ENCODE measurements at regions not wholly inside any gene's neighbourhood (a gene's known extent, or its start where the extent isn't known, plus 50 kb on each side); places are given as distances from the start of the nearest gene placed in this dataset.
A peak's percentile ranks its signal among the peaks of the same experiment; 100 is the strongest.

DNA sequence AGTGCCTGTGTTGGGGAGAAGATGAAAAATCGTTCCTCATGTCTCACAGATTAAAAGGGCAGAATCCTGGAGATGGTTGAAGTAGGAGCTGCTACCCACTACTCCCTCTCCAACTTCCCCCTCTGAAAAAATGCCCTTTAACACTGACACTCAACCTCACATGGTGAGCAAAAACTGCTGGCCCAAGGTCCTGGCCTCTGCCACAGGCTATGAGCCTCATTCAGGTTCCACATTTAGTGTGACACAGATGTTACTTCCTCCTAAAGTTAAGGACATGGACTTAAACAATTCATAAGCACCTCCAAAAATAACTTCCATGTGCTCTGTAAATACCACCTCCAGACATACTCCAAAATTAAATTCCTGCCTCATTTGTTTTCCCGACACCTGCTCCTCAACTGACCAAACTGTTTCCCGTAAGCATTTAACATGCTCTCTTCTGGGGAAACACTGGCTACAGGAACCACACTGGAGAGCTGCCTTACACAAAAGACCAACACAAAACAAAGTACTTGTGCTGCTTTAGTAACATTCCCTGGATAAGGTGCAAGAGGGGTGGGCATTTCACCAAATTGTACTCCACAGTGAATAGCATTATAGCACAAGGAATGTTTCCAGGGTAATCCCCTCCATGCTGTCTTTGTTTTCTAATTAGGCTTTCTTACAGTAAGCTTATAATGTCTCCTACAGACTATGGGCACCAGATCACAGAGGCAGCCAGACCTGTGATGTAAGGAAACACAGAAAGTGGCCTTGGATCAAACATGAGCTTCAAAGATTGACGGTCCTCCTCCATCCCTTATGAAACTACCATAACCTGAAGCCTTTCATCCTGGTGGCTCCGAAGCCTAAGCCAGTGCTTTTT, 57.0 kb downstream of the PHLDA1 start:
- peak; percentile 88 for DNase-seq

DNA sequence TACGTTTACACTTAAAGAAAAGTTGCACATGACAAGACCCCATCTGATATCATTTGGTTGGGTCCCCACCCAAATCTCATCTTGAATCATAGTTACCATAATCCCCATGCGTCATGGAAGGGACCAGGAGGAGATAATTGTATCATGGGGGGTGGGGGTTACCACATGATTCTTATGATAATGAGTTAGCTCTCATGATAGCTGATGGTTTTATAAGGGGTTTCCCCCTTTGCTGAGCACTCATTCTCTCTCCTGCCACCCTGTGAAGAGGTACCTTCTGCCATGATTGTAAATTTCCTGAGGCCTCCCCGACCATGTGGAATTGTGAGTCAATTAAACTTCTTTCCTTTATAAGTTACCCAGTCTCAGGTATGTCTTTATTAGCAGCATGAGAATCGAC, 60.3 kb downstream of the PHLDA1 start:
- no peak for DNase-seq

DNA sequence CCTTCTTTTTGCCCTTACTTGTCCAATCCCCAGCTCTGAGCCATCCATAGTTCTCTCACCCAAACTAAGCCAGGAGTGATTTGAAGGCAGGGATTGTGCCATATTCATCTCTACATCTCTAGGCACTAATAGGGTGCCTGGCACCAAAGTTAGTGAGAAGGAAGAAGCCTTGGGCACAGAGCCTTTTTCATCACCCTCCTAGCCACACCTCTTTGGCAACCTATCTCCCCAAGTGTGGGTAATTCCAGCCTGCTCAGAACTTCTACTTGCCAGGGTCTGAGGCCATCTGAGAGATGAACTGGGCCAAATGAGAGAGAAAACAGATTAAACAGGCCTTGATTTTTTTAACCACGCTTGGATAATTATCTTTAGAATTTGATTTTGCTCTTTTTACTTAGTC, 61.3 kb downstream of the PHLDA1 start:
- no peak for DNase-seq

DNA sequence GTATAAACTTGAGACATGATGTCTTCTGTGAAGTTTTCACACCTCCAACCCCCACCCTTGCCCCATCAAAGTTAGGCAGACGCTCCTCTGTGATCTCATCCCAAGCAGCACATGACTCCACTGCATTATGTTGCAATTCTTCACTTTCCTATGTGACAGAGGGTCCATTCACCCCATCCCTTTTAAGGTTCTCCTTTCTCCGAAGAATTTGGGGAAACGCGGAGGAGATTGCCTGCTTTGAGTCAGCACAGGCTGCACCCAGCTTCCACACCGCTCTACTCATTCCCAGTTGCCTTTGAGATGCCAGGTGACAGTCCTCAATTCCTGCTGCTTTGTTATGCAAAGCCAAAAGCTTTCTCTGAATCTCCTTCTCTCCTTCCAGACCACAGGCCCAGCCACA, 61.8 kb downstream of the PHLDA1 start:
- peak; percentile 78 for DNase-seq

DNA sequence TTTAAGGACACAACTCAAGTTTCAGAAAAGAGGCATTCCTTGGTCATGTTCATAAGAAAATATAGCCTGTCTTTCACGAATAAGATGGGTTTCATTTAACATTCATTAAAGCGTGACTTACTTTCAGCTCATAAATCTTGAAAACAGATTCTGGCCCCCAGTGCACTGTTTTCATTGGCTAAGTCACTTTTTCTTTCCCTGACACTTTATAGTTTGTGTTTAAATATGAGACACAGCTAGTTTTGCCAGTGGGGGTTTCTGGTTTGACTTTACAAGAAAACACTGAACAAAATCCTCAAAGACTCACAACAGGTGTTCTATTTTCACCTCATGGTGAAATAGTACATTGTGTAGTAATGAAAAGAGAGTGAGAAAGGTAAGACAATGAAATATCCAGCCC, 65.9 kb downstream of the PHLDA1 start:
- no peak for DNase-seq

DNA sequence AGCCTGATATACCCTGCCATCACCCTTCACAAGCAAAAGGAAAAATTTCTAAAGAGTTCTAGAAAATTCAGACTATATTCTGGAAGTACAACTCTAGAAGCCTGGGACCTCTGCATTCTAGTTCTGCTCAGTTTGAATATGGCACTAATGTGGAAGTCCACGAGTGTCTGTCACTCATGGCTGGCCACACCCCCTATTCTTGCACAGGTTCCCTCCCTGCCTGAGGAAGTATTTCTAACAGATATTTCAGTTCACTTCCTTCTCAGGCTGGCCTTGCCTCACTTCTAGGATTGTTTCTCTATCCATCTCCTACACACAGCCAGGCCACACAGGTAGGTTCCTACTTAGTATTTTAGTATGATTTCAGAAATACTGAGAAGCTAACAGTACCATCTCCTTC, 67.4 kb downstream of the PHLDA1 start:
- DNase-seq = peak; percentile 92

DNA sequence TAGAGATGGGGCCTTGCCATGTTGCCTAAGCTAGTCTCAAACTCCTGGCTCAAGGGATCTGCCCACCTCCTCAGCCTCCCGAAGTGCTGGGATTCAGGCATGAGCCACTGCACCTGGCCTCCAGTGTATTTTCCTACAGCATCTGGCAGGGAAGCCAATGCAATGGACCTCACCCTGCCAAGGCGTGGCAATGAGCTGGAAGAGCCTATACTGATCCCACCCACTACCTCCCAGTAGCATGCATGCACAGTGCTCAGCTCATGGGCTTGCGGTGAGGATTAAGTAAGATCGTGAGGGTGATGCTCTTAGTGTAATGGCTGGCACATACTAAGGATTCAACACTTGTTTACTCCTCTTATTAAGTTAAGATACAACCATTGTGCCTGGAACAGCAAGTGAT, 69.7 kb downstream of the PHLDA1 start:
- no peak for DNase-seq

DNA sequence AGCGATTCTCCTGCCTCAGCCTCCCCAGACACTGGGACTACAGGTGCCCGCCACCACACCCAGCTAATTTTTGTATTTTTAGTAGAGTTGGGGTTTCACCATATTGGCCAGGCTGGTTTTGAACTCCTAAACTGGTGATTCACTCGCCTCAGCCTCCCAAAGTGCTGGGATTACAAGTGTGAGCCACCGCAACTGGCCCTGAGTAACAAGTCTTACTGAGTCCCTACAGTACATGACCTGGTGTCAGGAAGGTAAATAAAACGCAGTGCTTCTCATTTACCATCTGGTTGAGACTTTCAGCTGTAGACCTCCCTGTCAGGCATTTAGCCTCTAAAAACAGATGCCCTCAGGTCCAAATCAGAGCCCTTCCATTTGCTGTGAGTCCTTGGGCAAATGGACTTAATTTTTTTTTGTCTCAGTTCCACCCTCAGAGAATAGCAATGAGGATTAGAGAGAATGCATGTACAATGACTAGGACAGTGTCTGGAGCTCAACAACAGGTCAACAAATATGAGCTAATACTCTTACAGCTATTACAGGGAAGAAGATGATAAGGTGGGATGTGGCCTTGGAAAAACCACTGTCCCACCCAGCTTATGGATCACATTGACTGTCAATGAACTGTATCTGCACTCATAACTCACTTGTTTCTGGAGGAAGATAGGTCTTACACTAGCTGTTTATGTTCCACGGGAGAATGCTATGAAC, 70.5 kb downstream of the PHLDA1 start:
- no peak for DNase-seq

DNA sequence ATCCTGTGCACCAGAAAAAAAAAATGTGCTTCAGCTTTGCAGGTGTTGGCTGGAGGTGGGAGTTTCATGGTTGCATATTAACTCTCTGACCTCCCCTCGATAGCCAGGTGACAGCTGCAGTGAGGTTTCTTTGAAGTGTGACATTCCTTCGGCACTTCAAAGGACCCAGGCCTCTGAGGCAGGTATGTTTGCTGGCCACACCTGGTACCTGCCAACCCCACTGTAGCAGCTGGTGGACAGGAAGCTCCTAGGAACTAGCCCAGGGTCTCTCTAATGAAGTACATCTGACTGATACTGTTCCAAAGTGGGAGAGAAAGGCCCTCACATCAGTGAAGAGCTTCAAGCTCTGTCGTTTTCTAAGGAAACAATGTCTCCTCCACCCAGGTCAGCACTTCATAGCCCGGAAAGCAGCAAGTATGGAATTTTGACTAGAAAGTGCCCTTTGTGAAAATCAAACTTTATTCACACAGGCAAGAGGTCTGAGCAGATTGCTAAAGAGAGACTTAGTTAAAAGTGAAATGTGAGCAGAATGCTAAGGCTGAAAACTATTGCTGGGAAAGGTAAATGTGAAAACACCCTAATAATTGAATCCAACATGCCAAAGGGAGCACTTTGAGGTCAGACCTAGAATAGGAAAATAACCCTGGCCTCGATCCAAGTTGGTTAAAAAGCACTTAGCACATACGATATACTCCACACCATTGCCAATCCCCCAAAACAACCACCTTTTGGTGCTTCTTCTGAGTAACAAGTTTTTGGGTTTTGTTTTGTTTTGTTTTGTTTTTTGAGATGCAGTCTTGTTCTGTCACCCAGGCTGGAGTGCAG, 71.3 kb downstream of the PHLDA1 start:
- DNase-seq = no peak

DNA sequence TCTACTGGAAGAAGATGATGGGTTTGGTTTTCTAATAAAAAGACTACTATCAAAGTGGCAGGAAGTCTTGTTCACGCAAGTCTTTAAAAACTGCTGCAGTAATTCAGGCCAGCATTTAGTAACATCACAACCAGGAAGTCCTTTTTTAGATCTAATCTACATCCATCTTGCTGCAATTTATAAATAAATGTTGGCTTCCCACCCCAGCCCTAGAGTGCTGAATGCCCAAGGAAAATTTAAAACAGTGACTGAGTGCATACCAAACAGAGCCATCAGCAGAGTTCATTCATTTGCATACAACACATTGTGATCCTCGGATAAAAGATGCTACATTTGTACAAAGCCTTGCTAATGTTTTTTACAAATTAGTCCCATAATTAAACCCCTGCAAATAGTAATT, 72.1 kb downstream of the PHLDA1 start:
- DNase-seq = no peak

DNA sequence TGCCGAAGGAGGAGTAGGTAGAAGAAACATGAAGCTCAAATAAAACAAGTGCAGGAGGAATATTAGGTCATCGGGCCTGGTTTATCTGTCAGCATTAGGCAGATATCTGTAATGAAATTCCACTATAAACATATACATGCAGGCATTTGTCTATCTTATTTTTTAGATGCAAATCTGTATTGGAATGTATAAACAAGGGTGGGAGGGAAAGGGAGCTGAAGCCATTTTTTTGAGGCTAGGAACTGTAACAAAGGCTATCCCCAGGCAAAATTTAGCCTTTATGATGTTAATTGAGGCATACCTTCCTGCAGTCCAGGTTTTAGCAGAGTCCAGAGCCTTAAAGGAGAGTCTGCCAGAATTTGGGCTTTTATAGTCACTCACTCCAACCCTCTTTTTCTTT, 72.5 kb downstream of the PHLDA1 start:
- no peak for DNase-seq

DNA sequence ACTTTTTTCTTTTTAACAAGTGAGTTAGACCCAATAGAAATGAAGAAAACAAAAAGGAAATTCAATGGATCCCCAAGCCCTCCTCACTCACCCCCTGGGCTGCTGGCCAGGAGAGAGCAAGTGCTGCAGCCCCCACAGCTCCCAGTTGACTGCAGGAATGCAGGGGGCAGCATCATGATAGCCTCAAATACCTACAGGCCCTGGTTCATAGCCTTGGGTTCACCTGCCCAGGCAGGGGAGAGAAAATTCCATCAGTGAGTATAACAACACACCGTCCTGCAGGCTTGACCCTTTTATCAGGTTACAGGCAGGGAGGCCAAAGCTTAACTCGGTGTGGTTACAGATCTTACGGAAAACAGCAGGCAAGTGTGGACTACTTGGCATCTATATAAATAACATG, 76.3 kb downstream of the PHLDA1 start:
- no peak for DNase-seq

DNA sequence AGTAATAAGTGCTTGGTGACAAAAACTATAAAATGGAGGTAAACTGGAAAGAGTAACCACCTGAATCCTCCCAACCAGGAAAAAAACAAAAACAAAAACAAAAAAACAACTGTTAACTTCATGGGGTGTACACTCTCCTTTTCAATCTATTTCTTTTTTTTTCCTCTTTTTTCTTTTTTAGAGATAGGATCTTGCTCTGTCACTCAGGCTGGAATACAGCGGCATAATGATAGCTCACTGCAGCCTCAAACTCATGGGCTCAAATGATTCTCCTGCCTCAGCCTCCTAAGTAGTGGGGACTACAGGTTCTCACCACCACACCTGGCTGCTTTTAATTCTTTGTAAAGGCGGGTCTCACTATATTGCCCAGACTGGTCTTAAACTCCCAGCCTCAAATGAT, 76.8 kb downstream of the PHLDA1 start:
- no peak for DNase-seq

DNA sequence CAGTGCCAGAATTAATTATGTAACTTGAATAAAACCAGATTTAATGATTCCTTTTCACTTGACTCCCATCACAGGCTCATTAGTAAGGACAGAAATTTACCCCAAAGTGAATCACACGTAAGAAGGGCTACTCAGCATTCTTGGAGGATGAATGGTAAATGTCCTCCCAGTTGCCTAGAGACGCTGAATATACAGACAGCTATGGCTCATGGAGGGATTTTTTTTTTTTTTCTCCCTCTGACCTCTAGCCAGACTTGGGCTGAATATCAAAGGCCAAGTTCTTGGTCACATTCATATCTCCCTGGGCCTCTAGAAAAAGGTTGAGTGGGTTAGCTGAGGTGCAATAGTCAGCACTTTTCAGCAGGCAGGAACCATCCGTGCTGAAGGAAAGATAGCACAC, 77.5 kb downstream of the PHLDA1 start:
- no peak for DNase-seq

DNA sequence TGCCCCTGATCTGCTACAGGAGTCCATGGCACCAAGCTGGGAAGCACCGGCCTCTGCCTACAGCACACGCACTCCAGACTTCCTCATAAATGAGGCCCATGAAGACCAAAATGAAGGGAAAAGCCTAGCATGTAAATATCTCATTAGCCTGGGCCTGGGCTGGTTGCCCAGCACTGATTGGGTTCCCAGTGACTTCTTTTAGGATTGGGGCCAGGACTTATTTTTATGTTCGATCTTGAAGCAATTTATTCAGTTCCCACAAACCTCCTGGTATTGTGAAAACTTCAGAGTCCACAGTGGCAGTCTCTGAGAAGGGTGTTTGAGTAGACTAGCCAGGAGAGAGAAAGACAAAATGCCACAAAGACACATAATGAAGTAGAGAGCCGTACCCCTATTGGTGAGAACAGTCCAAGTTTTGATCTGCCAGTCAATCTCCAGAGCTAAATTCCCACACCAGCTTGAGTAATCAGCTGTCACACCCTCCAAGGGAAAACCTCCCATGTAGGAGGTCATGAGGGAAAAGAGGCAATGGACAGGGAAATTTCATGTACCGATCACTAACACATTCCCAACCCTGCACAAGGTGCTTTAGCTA, 78.2 kb downstream of the PHLDA1 start:
- DNase-seq = no peak

DNA sequence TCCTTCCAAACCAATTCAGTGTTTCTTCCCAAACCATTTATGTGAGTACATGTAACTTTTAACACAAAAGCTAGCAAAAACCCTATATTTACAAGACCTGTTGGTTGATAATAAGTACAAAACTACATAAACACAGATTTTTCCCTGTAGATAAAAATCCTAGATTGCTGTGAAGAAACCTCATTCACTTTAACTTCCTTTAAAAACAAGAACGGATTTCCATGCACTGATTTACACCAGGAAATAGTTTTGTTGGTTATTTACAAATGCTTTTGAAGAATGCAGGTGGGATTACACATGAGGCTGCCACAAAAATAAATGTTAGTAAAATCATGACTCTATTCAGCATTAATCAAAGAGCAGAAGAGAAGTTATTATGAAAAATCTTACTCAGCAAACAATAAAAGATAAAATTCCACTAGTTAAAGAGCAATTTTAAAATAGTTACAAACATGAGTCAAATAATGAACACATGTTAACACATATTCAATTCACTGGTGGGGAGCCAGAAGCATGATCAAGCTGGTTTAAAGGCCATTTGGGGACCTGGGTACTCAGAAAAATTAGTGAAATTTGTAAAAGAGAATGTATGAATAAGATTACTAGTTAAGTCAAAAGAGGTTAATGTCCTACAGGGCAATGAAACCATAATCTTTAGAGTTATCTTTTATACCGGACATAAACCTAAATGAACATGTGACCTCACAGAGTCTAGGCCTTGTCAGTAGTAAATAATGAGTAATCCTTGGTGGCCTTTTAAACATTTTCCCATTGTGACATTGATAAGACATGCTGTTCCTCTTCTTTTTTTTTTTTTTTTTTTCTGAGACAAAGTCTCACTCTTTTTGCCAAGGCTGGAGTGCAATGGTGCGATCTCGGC, 79.9 kb downstream of the PHLDA1 start:
- peak; percentile 33 for DNase-seq

DNA sequence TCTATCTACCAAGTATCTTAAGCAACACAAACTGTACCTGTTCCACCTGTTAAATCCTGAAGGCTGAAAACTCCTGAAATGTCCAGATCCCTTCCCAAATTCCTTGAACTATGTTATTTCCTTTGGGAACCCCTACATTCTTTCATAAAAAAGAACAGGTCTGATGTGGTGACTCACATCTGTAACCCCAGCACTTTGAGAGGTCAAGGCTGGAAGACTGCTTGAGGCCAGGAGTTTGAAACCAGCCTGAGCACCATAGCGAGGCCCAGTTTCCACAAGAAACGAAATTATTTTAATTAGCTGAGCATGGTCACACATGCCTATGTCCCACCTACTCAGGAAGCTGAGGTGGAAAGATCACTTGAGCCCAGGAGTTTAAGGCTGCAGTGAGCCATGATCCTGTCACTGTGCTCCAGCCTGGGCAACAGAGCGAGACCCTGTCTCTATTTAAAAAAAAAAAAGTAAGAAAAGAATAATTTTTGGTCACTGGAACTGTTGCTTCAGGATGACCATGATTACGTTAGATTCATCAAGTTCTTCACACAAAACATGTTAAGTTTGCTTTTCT, 84.3 kb downstream of the PHLDA1 start:
- no peak for DNase-seq

DNA sequence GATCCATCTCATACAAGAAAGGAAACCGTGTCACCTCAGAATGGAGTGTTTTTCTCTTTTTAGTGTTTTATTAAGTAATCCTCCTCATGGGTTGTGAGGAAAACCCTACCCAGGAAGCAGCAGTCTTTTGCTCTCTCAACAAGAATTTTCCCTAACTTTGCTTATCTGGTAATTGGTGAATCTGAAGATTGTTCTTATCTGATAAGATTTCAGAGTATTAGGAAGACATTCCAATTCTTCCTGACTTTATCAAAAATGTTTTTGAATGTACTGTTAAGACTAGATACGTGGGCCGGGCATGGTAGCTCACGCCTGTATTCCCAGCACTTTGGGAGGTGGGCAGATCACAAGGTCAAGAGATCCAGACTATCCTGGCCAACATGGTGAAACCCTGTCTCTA, 86.0 kb downstream of the PHLDA1 start:
- DNase-seq = no peak

DNA sequence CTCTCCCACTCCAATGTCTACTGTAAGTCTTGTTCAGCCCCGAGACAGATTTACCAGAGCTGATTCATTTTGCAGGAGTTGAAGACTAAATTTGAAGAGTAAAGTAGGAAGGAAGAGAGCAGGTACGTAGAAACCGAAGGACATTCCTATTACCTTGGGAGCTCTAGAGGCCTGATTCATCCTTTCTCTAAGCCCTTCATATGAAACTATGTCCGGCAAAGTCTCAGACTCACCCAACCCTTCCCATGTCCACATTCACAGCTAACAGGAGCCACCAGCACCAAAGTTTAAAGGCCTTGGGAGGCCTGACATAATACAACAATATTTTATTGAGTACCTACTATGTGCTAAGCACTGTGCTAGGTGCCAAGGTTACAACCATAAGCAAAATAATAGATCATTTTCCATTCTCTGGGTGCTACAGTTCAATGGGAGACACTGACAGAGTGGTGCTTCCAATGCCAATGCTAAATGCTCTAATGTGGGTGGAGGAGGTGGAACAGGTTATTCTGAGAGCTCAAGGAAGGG, 86.6 kb downstream of the PHLDA1 start:
- no peak for DNase-seq

DNA sequence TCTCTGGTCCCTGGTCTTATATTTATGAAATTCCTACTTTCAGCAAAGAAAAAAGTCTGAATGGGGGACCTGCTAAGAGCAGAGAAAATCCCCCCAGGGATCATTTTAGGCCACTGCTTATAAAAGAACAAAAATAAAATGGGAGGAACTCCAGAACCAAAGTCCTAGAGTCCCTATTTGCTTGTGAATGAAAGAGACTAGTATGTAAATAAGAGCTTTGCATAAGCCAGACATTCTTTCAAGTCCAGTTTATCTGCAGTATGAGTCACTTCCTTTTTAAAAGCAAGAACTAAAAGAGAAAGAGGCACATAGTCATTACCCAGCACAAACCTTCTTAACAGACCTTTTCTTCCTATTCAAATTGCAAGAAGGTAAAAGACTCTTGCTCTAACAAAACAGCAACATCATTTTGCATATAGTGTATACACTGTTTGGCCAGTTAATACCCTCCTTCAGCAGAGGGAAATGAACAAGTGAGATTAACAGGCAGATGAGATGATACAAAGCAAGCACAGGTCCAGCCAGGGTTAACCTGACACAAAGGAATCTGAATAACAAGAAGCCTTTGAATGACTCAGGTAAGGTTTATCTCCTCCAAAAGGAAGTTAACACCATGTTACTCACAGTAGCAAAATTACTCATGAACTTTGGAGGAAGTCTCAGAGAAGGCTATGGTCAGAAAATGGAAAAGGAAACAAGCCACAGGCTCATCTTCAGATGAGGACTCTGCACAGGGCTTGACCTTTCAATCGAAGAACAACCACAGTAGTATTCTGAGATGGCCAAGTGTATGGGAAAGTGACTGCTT, 87.3 kb downstream of the PHLDA1 start:
- DNase-seq = peak; percentile 89

DNA sequence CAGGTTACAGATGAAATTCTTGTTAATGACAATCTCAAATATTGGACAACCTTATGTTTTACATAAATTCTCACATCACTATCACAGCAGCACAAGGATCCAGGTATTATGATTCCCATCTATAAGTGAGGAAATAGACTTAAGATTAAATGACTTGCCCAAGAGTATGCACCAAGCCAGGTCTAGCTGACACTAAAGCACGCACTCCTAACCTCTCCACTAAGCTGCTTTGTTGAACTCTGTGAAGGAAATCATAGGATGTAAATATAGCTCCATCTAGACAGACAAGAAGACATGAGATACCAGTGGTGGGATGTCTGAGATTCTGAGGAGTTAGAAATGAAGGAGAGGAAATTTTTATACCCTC, 87.9 kb downstream of the PHLDA1 start:
- no peak for DNase-seq
